K562 (cell line): ENCODE measurements at regions not wholly inside any gene's neighbourhood (a gene's known extent, or its start where the extent isn't known, plus 50 kb on each side); places are given as distances from the start of the nearest gene placed in this dataset.
A peak's percentile ranks its signal among the peaks of the same experiment; 100 is the strongest.

Experiments
- ATAC-seq: fragments of 200-7000 bp; cut with Tn5 transposase; 3 replicates; pipeline ENCODE4 v1.9.1; 2020; ENCODE audit warnings: moderate library complexity
- BruUV-seq: library from RNA; stranded (reverse); fragments of 400-500 nt; replicated peaks from 2 replicates; lab custom pipeline; 2021; lab: Mats Ljungman, UMichigan
- CTCF ChIA-PET: fragments of 300-600 bp; formaldehyde crosslinking; extraction: SDS; loops from one replicate; lab custom pipeline; 2021; ENCODE audit warnings: low intra/inter-chr PET ratio; lab: Yijun Ruan, JAX
- POLR2A ChIA-PET: fragments of 300-600, 350-650 bp; sonication (Branson Sonifier 250); formaldehyde crosslinking; extraction: SDS; loops from one replicate; lab custom pipeline; 2021; ENCODE audit warnings: antibody characterized with exemption, inconsistent platforms; lab: Yijun Ruan, JAX
- DNase-seq, 4 experiments: peaks; one replicate each; pipeline versions ENCODE4 v3.0.0 to v3.0.0-alpha.2; 2011 to 2018; ENCODE audit warnings: low spot score in 3 of 4, mixed read lengths in 3 of 4; ENCODE audit errors: extremely low read depth in 1 of 4
- FAIRE-seq: peaks from 2 replicates; lab custom pipeline; 2011; peaks lifted over from hg19 to GRCh38; lab: Jason Lieb, UNC
- H2AFZ ChIP-seq: 2 replicates; pipeline ENCODE4 v1.6.0; 2011; ENCODE audit warnings: low read depth, low read length, control low read depth, inconsistent platforms
- H3K27ac ChIP-seq: fragments of 200-600 bp; 3 replicates; pipeline ENCODE4 v1.8.0; 2011; ENCODE audit warnings: low read depth, mild to moderate bottlenecking, control low read depth, inconsistent platforms, low read length, moderate library complexity, mixed read lengths; ENCODE audit errors: extremely low read depth
- H3K27me3 ChIP-seq, 2 experiments: fragments of 300-600 bp in 1 of 2; 2 replicates in 1 of 2; 3 replicates in 1 of 2; pipeline versions ENCODE4 v1.6.0 to v1.8.0; 2011; ENCODE audit warnings: inconsistent platforms in 2 of 2, low read length in 2 of 2, mild to moderate bottlenecking in 1 of 2, mixed read lengths in 1 of 2, moderate library complexity in 1 of 2; ENCODE audit not compliant: control insufficient read depth in 2 of 2, insufficient read depth in 2 of 2
- H3K36me3 ChIP-seq: fragments of 300-600 bp; 3 replicates; pipeline ENCODE4 v1.8.0; 2011; ENCODE audit warnings: mild to moderate bottlenecking, low read length, inconsistent platforms; ENCODE audit not compliant: control insufficient read depth, insufficient read depth
- H3K4me1 ChIP-seq, 2 experiments: fragments of 200-600 bp in 1 of 2; replicated peaks in 1 of 2; 2 replicates in 1 of 2; 3 replicates in 1 of 2; pipeline versions ENCODE4 v1.5.1 to v1.8.0; 2011; ENCODE audit warnings: inconsistent platforms in 2 of 2, low read length in 2 of 2, mild to moderate bottlenecking in 1 of 2, mixed read lengths in 1 of 2, moderate library complexity in 1 of 2; ENCODE audit not compliant: control insufficient read depth in 2 of 2, insufficient read depth in 2 of 2
- H3K4me2 ChIP-seq: 2 replicates; pipeline ENCODE4 v1.6.1; 2011; ENCODE audit warnings: low read length, control low read depth, inconsistent platforms, mixed read lengths; ENCODE audit not compliant: insufficient read depth
- H3K4me3 ChIP-seq: fragments of 200-600 bp; sonication (generic), shearing (Covaris generic); 2 replicates; pipeline ENCODE4 v1.5.1; 2016; ENCODE audit warnings: control low read depth, inconsistent platforms
- H3K79me2 ChIP-seq: fragments of 200-600 bp; 3 replicates; pipeline ENCODE4 v1.8.0; 2011; ENCODE audit warnings: low read length, inconsistent platforms; ENCODE audit not compliant: control insufficient read depth, insufficient read depth
- H3K9ac ChIP-seq, 2 experiments: 2 replicates each; pipeline versions ENCODE4 v1.6.0 to v1.6.1; 2011; ENCODE audit warnings: low read depth in 2 of 2, low read length in 2 of 2, control low read depth in 1 of 2, inconsistent platforms in 1 of 2, mild to moderate bottlenecking in 1 of 2, mixed read lengths in 1 of 2; ENCODE audit not compliant: insufficient read depth in 1 of 2
- H3K9me1 ChIP-seq: one replicate; pipeline ENCODE4 v1.6.0; 2011; ENCODE audit warnings: inconsistent platforms, mild to moderate bottlenecking, low read length, moderate library complexity; ENCODE audit not compliant: control insufficient read depth, insufficient read depth
- H3K9me3 ChIP-seq: replicated peaks from 2 replicates; pipeline ENCODE4 v1.5.1; 2011; ENCODE audit warnings: low read depth, low read length, inconsistent platforms; ENCODE audit not compliant: control insufficient read depth, insufficient read depth
- H4K20me1 ChIP-seq: replicated peaks from 2 replicates; pipeline ENCODE4 v1.6.1; 2011; ENCODE audit warnings: low read length, inconsistent platforms, mixed read lengths; ENCODE audit not compliant: control insufficient read depth, insufficient read depth
- CBX2 ChIP-seq: fragments of 200-600 bp; sonication (generic); IDR thresholded peaks from one replicate; pipeline ENCODE4 v1.6.1; 2012; ENCODE audit warnings: mild to moderate bottlenecking, low read length, inconsistent platforms; ENCODE audit not compliant: insufficient read depth, poor library complexity, severe bottlenecking
- HMG20A ChIP-seq: fragments of 450-650 bp; formaldehyde crosslinking; conservative IDR thresholded peaks from 2 replicates; pipeline ENCODE4 v1.4.0; 2020; ENCODE audit warnings: mild to moderate bottlenecking, mixed read lengths
- NCOA6 ChIP-seq: fragments of 450-650 bp; IDR thresholded peaks from 2 replicates; pipeline ENCODE4 v1.6.1; 2017; ENCODE audit warnings: mild to moderate bottlenecking
- WHSC1 ChIP-seq: IDR thresholded peaks from one replicate; pipeline ENCODE4 v1.6.1; 2012; ENCODE audit warnings: low read length, control low read depth, inconsistent platforms
- ZFPM2 ChIP-seq: fragments of 250-450 bp; sonication (Bioruptor Pico); IDR thresholded peaks from 2 replicates; pipeline ENCODE4 v1.5.1; 2022; ENCODE audit warnings: mild to moderate bottlenecking
- ZNF41 ChIP-seq: fragments of 250-450 bp; sonication (Bioruptor Pico); conservative IDR thresholded peaks from 2 replicates; pipeline ENCODE4 v1.4.0; 2020; ENCODE audit warnings: mild to moderate bottlenecking
- ZNF431 ChIP-seq: sonication (generic); formaldehyde crosslinking; IDR thresholded peaks from 2 replicates; pipeline ENCODE4 v1.8.0; 2022; ENCODE audit warnings: mild to moderate bottlenecking, missing genetic modification reagents
- ZNF785 ChIP-seq: fragments of 250-450 bp; sonication (Bioruptor Pico); IDR thresholded peaks from 2 replicates; pipeline ENCODE4 v1.4.0; 2020; ENCODE audit warnings: mild to moderate bottlenecking
- WGBS: fragments of 100-300 bp; shearing (Covaris generic); methylation state at CpG from one replicate; pipeline ENCODE4 v1.1.6; 2016; ENCODE audit warnings: low coverage, mixed read lengths; ENCODE audit not compliant: insufficient coverage; ENCODE audit errors: missing lambda C conversion rate; 5-methylcytosine and 5-hydroxymethylcytosine counted together
- in situ Hi-C: fragments of 300-500 bp; cut with MboI; formaldehyde crosslinking; loops from 4 replicates; pipeline ENCODE4 v1.15.0; 2018; ENCODE audit warnings: inconsistent platforms, mixed read lengths
- intact Hi-C: fragments of 100-400 bp; cut with micrococcal nuclease; formaldehyde crosslinking; loops from 2 replicates; pipeline ENCODE4 v1.14.2; 2022
- TF ChIP-seq, protein P1 (sequence below): fragments of 200-800 bp; sonication (Bioruptor generic); IDR thresholded peaks from 2 replicates; pipeline ENCODE4 v1.6.1; 2017; ENCODE audit warnings: missing genetic modification characterization, missing compliant biosample characterization
- TF ChIP-seq, protein P2 (sequence below): fragments of 250-450 bp; sonication (Bioruptor Pico); IDR thresholded peaks from 2 replicates; pipeline ENCODE4 v1.4.0; 2020; ENCODE audit warnings: borderline replicate concordance
- TF ChIP-seq, protein P3 (sequence below): fragments of 250-450 bp; sonication (Bioruptor Pico); IDR thresholded peaks from 2 replicates; pipeline ENCODE4 v1.5.0; 2021

DNA sequence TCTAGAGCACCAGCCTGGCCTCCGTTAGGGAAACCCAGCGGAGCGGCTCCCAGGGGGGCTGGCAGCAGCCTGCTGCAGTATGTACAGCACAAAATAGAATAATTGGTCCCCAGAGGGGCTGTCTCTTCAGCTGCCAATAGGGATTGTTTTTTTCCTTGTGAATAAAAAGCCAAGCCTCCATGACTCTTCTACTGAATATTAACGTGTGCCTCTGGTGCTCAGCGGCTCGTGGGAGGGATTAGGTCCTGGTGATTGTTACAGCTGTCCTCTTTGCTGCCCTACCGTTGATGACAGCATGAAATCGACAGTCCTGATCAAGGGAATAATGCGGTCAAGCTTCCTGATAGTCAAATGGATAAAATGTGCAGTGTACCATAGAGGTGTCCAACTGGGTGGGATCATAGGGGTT, 190.7 kb upstream of the RUNX1 start:
- Histone ChIP-seq H4K20me1 (no peaks in the 10 kb centered on the region), H2AFZ (peak overlapping the region; percentile 37), H3K79me2 (no peaks in the 10 kb centered on the region), H3K27me3 (no peaks in the 10 kb centered on the region; a peak in 1 of 5 replicates), H3K9ac (no peak overlapping the region), H3K4me2 (no peak overlapping the region; the same call in 1 of the 2 replicates), H3K36me3 (no peaks in the 10 kb centered on the region), H3K9me1 (no peaks in the 10 kb centered on the region), H3K9me3 (no peaks in the 10 kb centered on the region), H3K4me1 (no peaks in the 10 kb centered on the region; a peak in 1 of 5 replicates), H3K4me3 (no peak overlapping the region), H3K27ac (no peak overlapping the region)
- DNase-seq (no peak), FAIRE-seq (no peak), ATAC-seq (peak; percentile 41; the same call in 1 of the 3 replicates)
- BruUV-seq: no TSS peak
- intact Hi-C loops (no loop called here), in situ Hi-C loops (no loop called here)
- POLR2A ChIA-PET: no interaction called here
- CTCF ChIA-PET: no interaction called here
- WGBS: 20% methylated on average over 9 of the region's 9 CpGs
- TF ChIP-seq CBX2: no peak
- no peak for TF ChIP-seq ZFPM2 (CRISPR knock-in tag)
- no peak for TF ChIP-seq WHSC1
- no peak for TF ChIP-seq ZNF41
- TF ChIP-seq ZNF785: no peak
- no peak for TF ChIP-seq HMG20A (CRISPR knock-in tag)
- TF ChIP-seq, protein P1, sequence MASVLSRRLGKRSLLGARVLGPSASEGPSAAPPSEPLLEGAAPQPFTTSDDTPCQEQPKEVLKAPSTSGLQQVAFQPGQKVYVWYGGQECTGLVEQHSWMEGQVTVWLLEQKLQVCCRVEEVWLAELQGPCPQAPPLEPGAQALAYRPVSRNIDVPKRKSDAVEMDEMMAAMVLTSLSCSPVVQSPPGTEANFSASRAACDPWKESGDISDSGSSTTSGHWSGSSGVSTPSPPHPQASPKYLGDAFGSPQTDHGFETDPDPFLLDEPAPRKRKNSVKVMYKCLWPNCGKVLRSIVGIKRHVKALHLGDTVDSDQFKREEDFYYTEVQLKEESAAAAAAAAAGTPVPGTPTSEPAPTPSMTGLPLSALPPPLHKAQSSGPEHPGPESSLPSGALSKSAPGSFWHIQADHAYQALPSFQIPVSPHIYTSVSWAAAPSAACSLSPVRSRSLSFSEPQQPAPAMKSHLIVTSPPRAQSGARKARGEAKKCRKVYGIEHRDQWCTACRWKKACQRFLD (CRISPR knock-in tag): no peak
- TF ChIP-seq, protein P2, sequence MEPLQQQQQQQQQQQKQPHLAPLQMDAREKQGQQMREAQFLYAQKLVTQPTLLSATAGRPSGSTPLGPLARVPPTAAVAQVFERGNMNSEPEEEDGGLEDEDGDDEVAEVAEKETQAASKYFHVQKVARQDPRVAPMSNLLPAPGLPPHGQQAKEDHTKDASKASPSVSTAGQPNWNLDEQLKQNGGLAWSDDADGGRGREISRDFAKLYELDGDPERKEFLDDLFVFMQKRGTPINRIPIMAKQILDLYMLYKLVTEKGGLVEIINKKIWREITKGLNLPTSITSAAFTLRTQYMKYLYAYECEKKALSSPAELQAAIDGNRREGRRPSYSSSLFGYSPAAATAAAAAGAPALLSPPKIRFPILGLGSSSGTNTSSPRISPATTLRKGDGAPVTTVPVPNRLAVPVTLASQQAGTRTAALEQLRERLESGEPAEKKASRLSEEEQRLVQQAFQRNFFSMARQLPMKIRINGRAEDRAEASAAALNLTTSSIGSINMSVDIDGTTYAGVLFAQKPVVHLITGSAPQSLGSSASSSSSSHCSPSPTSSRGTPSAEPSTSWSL (CRISPR knock-in tag): no peak
- no peak for TF ChIP-seq NCOA6
- TF ChIP-seq ZNF431: no peak
- TF ChIP-seq, protein P3, sequence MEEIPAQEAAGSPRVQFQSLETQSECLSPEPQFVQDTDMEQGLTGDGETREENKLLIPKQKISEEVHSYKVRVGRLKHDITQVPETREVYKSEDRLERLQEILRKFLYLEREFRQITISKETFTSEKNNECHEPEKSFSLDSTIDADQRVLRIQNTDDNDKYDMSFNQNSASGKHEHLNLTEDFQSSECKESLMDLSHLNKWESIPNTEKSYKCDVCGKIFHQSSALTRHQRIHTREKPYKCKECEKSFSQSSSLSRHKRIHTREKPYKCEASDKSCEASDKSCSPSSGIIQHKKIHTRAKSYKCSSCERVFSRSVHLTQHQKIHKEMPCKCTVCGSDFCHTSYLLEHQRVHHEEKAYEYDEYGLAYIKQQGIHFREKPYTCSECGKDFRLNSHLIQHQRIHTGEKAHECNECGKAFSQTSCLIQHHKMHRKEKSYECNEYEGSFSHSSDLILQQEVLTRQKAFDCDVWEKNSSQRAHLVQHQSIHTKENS (CRISPR knock-in tag): no peak
